DMS153 treated with DMSO at 0.1 percent for 48 hours (cell line): ENCODE measurements at regions not wholly inside any gene's neighbourhood (a gene's known extent, or its start where the extent isn't known, plus 50 kb on each side); places are given as distances from the start of the nearest gene placed in this dataset.

Experiments
- DNase-seq: peaks from one replicate; lab custom pipeline; 2025; ENCODE audit not compliant: unreplicated experiment; lab: John Stamatoyannopoulos, UW

DNA sequence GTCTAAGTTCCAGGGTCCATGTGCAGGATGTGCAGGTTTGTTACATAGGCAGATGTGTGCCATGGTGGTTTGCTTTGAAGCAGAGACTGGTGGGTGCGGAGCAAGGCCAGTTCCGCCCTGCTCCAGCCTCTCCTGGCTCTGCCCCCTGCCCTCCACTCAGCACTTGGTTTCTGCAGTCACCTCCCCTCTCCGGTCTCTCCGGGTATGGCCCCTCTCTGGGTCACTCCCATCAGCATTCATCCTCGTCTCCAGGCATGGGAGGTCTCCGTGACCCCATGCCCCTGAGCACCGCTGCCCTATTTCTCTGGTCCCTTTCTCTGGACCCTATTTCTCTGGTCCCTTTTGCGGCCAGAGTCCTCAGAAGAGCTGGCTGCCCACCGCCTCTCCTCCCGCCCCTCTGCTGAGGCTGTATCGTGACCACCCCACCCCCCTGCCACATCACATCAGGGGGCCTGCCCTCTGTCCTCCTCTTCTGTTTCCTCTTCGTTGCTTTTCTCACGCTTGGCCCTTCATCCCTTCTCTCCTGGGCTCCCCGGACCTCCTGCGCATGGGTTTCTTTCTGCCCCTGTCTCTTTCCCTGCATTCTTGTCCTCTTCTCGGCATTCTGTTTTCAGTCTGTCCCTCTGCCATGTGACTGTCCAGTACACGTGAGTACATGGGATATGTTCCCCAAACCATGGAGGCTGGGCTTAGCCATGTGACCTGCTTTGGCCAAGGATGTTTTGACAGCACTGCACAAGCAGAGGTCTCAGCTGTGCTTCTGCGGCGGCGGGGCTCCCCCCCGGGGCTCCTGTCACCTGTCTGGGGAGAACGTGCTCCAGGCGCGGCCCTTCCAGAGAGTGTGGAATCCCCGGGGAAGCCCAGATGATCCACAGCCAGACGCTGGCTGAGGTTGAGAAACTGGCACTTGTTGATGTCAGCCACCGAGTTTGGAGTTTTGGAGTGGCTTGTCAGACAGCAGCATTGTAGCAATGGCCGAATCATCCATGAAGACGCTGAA is 54.4 kb upstream of the C1orf174 start:
- no peak for DNase-seq

DNA sequence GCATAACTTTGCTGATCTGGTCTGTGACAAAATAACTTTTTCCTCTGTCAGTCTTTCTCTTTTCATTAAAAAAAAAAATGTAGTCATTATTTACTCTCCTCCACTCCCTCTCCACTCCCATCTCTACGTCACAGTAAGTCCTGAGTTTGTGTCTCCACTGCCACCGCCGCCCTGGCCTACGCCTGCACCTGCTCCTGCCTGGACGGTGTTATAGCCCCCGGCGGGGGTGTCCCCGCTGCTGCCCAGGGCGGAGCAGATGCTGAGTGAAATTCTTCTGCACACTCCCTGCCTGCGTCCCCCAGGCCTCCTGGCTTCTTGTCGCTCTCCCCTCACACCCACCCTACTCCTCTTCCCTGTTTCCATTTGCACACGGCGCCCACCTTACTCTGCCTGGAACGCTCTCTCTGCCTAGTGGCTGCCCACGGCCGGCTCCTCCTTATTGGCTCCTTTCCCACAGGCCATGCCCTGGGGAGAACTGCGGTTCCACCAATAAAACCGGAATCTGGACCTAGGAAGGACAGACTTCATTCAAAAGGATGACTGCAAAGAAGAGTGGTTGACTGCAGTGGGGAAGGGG is 55.2 kb upstream of the C1orf174 start:
- DNase-seq: no peak

- no peak for DNase-seq
Observed at GRCh38 chr1:3956527-3957170, 56.6 kb upstream of the C1orf174 start.

DNA sequence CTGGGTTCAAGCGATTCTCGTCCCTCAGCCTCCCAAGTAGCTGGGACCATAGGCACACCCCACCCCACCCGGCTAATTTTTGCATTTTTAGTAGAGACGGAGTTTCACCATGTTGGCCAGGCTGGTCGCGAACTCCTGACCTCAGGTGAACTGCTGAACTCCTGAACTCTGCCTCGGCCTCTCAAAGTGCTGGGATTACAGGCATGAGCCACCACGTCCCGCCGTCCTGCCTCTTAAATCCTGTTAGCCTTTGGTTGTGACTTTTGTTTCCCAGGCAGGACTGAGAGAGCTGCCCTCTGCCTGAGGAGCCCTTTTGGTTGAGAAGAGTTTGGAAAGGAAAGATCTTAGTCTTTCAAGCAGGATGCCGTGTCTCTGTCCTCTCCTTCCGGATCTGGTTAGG is 59.3 kb upstream of the C1orf174 start:
- no peak for DNase-seq

GRCh38 chr1:3963554-3963953 is 63.5 kb upstream of the C1orf174 start:
- no peak for DNase-seq

- DNase-seq: no peak
Observed at GRCh38 chr1:3965693-3966092, 65.6 kb upstream of the C1orf174 start.

DNA sequence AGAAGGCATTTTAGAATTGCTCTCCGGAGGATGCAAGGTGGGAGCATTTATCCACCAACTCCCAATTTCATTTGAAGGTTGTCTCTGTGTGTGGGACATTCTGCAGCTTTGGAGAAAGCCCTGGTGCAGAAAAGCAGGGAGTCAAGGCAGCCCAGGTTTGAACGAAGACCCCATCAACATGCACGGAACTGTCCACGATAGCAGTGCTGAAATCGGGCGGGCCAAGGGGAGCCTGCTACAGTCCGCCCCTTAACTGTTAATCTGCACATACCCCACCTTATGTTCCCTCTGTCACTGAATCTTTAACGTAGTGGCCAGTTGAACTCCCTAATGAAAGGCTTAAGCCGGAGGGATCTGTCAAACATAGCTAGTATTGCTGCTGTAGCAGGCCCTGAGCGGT is 68.8 kb upstream of the C1orf174 start:
- DNase-seq: no peak

DNA sequence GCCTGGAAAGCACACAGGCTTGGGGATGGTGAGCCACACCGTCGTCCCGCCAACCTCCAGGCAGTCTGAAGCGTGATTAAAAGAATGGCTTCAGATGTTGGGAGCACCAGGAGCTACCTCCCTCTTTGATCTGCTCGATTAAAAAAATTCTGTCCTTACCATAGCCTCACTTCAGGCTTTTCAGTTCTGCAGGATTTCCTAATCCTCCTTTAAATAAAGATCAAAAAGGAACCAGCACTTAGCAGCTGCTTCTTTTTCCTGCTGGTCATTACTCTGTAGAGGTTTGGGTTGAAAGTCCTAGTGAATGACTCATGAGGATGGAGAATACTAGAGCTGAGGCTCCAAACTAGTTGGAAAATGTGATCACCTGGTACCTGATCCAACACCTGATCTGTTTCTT is 71.9 kb upstream of the C1orf174 start:
- no peak for DNase-seq

GRCh38 chr1:3975903-3976630 is 76.0 kb upstream of the C1orf174 start:
- DNase-seq: no peak

- no peak for DNase-seq
Observed at GRCh38 chr1:3976821-3977220, 76.7 kb upstream of the C1orf174 start.

- DNase-seq: no peak
Observed at GRCh38 chr1:3978196-3978989, 78.3 kb upstream of the C1orf174 start.

DNA sequence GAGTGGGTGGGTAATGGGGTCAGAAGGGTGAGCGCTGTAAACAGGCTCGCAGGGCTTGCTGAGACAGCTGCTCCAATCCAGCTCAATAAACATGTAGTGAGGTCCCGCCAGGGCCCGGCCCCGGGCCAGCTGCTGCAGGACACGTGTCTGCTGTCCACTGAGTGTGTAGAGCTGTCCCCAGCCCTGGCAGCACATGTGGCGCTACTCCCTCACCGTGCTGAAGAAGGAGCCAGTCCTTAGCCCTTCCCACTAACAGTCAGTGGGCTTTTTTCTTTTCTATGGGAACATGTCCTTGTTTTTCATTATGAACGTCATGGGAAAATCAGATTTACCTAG is 78.9 kb upstream of the C1orf174 start:
- DNase-seq: no peak

DNA sequence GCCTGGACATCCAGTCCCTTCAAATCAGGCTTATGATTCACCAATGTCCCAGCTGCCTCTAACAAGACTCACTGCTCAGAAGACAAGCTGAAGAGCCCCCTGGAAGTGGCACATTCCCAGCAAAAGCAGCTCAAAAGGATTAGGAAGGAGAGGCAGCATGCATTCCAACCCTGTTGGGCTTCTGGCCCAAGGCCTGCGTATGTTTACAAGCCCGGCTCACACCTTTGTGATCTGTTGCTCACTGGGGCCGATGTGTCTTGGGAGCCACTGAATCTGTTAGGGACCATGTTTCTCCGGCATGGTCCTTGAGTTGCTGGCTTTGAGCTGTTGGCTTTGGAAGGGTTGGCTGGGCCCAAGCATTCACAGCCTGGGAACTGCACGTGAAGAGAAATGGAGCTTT is 81.2 kb upstream of the C1orf174 start:
- DNase-seq: no peak

DNA sequence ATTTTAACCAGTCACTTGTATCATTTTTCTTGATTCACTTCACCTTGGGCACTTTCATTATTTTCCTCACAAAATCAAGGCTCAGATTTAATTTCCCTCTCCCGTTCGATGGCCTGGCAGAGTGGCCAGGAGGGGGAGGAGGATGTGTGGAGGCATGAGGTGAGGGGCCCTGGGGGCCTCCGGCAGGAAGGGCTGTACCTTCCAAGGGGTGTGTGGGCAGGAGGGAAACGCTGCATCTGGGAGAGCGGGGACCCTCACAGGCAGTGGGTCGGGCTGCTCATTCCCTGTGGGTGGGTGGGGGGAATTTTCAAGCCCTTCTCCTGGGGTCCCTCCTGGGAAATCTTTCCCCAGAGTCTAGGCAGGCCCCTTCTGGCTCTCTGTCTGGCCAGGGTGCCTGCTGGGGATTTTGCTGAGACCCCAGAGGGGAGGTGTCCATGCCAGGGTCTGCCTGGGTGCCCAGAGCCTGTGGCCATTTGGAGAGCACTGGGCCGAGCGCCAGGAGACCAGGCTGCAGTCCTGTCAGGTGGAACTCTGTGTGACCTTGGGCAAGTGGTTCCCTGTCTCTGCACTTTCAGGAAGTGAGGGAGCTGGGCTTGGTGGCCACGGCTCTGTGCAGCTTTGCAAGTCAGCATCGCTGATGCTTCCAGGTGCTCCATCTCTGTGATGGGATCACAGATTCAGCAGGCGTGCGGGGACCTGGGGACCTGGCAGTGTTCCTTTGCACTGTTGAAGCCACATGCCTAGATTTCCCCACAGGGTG is 81.9 kb upstream of the C1orf174 start:
- no peak for DNase-seq

GRCh38 chr1:3983181-3983580 is 83.1 kb upstream of the C1orf174 start:
- DNase-seq: no peak

- DNase-seq: no peak
Observed at GRCh38 chr1:3984586-3984985, 84.5 kb upstream of the C1orf174 start.

DNA sequence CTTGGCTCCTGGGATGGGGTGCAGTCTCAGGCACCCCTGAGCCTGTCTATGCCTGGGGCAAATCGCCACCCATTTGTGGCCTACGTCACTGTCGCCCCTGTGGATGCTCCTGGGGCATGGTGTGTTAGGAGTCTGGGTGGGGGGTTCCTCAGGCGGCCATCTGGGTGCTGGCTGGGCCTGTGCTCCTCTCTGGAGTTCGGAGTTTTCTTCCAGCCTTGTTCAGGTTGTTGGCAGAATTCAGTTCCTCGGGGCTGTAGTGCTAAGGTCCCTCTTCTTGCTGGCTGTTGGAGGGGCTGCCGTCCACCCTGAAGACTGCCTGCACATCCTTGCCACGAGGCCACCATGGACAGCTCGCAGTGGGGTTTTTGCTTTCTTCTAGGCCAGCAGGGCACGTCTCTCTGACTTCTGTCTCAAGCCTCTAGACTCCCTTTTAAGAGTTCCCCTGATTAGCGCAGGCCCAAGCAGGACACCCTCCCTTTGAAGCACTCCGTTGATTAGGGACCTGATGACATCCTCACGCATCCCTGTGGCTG is 86.7 kb upstream of the C1orf174 start:
- DNase-seq: no peak

- no peak for DNase-seq
Observed at GRCh38 chr1:3987669-3988235, 87.7 kb upstream of the C1orf174 start.

GRCh38 chr1:3988431-3988830 is 88.4 kb upstream of the C1orf174 start:
- DNase-seq: no peak
